Thoracic aorta (tissue), 2 donors: ENCODE measurements at regions not wholly inside any gene's neighbourhood (a gene's known extent, or its start where the extent isn't known, plus 50 kb on each side); places are given as distances from the start of the nearest gene placed in this dataset.

ENCODE experiments used
- ATAC-seq: fragments of 150-250 bp; one replicate; pipeline ENCODE4 v1.8.0; 2017; ENCODE audit warnings: low read depth; ENCODE audit not compliant: insufficient number of reproducible peaks, low FRiP score
- DNase-seq: peaks from one replicate; pipeline ENCODE4 v3.0.0-alpha.2; 2020; ENCODE audit warnings: low spot score
- H3K27ac ChIP-seq, 2 donors: fragments of 200-600 bp; sonication (generic); 1 replicate in 1 of 2; 2 replicates in 1 of 2; pipeline ENCODE4 v1.5.1; 2016; ENCODE audit warnings: mild to moderate bottlenecking in 2 of 2, moderate library complexity in 2 of 2
- H3K27me3 ChIP-seq: fragments of 200-600 bp; sonication (generic); replicated peaks from 2 replicates; pipeline ENCODE4 v1.6.0; 2016; ENCODE audit warnings: mild to moderate bottlenecking; ENCODE audit not compliant: insufficient read depth
- H3K36me3 ChIP-seq: fragments of 200-600 bp; sonication (generic); one replicate; pipeline ENCODE4 v1.5.1; 2016
- H3K4me1 ChIP-seq, 2 donors: fragments of 200-600 bp; sonication (generic); 1 replicate in 1 of 2; 2 replicates in 1 of 2; pipeline versions ENCODE4 v1.5.1 to v1.6.0; 2016; ENCODE audit warnings: low read depth in 2 of 2, mild to moderate bottlenecking in 1 of 2; ENCODE audit not compliant: control insufficient read depth in 1 of 2
- H3K4me3 ChIP-seq: fragments of 200-600 bp; sonication (generic); 2 replicates; pipeline ENCODE4 v1.5.1; 2016; ENCODE audit warnings: mild to moderate bottlenecking
- H3K9me3 ChIP-seq: fragments of 200-600 bp; sonication (generic); 2 replicates; pipeline ENCODE4 v1.5.1; 2016
- CTCF ChIP-seq: fragments of 200-600 bp; sonication (generic); IDR thresholded peaks from one replicate; pipeline ENCODE4 v1.5.1; 2019; ENCODE audit warnings: antibody characterized with exemption

GRCh38 chr22:45107671-45108070 is 56.1 kb upstream of the NUP50 start:
- Histone ChIP-seq H3K36me3 (no peaks in the 10 kb centered on the region), H3K27me3 (no peaks in the 10 kb centered on the region), H3K4me1 (no peaks in the 10 kb centered on the region), H3K27ac (no peak overlapping the region), H3K9me3 (no peaks in the 10 kb centered on the region), H3K4me3 (no peak overlapping the region)
- no peak for DNase-seq
- TF ChIP-seq CTCF = no peak
- no peak for ATAC-seq

DNA sequence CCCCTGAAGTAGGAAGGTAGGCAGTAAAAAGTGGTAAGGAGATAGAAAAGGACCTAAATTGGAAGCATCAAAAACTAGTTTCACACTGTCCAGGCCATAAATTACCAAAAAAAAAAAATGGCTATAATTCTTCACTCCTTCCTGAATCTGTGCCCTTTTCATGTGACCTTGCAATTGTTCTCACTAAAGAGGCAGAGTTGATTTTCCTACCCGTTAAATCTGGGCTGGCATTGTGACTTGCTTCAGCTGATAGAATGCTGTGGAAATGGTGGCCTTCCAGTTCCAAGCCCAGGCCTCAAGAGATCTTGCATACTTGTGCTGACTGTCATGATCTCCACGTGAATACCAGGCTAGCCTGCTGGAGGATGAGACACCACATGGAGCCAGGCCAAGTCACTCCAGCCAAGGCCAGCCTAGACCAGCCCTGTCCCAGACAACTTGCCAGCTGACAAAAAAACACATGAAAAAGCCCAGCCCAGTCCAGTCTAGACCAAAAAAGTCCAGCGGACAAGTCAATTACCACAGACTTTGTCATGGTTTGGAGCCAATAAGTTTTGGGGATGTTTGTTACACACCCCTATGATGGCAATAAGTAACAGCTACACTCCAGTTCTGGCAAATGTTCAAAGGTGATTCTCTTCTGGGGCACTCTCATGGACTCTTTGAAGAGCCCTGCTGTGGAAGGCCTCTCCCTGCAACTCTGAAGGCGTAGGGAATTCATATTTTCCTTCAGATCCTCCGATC is 51.4 kb upstream of the NUP50 start:
- TF ChIP-seq CTCF = no peak
- H3K9me3 ChIP-seq = no peaks in the 10 kb centered on the region
- no peaks in the 10 kb centered on the region for H3K36me3 ChIP-seq
- no peak for ATAC-seq
- H3K27ac ChIP-seq = no peak overlapping the region
- H3K4me1 ChIP-seq = no peaks in the 10 kb centered on the region
- no peak overlapping the region for H3K4me3 ChIP-seq
- no peak for DNase-seq
- H3K27me3 ChIP-seq = no peaks in the 10 kb centered on the region
